A673 (cell line): ENCODE measurements at regions not wholly inside any gene's neighbourhood (a gene's known extent, or its start where the extent isn't known, plus 50 kb on each side); places are given as distances from the start of the nearest gene placed in this dataset.

Experiments used
- CTCF ChIP-seq: fragments of 300-800, 200-600 bp; sonication (generic); conservative IDR thresholded peaks from 2 replicates; pipeline ENCODE4 v1.5.1; 2017; ENCODE audit warnings: low read depth, mild to moderate bottlenecking, antibody characterized with exemption, low read length, moderate library complexity, mixed read lengths
- EZH2 ChIP-seq: fragments of 200-600 bp; sonication (generic); IDR thresholded peaks from 2 replicates; pipeline ENCODE4 v1.6.1; 2017; ENCODE audit warnings: borderline replicate concordance, low read depth, mild to moderate bottlenecking, mixed read lengths, antibody characterized with exemption, low read length; ENCODE audit not compliant: poor library complexity, severe bottlenecking

DNA sequence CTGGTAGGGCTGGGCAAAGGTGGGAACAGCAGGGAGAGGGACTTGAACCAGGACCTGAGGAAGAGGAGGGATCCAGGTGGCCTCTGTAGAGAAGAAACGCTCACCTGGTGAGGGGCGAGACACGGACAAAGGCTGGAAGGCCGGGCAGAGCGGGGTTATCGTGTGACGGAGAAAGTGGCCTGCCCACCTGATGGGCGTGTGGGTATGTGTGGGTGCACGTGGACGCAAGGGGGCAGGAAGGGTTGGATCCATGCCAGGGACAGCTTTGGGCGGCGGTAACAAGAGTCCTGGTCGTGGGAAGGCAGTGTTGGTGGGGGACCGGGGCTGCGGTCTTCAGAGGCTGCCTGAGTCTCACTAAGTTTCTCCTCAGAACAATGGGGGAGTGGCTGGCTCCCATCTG lies 104.1 kb upstream of the GSE1 start:
- TF ChIP-seq EZH2 (no peak), CTCF (no peak)
